Lower leg skin (tissue), 3 donors: ENCODE measurements at regions not wholly inside any gene's neighbourhood (a gene's known extent, or its start where the extent isn't known, plus 50 kb on each side); places are given as distances from the start of the nearest gene placed in this dataset.

Source experiments
- CTCF ChIP-seq, 3 donors: fragments of 450-650 bp; IDR thresholded peaks; one replicate each; pipeline ENCODE4 v1.5.1; 2016; ENCODE audit warnings: antibody characterized with exemption in 3 of 3, mild to moderate bottlenecking in 3 of 3, moderate library complexity in 2 of 3
- POLR2A ChIP-seq, 2 donors: fragments of 450-650 bp; IDR thresholded peaks; one replicate each; pipeline ENCODE4 v1.6.1; 2016 to 2017; ENCODE audit warnings: antibody characterized with exemption in 2 of 2, mild to moderate bottlenecking in 1 of 2, moderate library complexity in 1 of 2

GRCh38 chr3:161941891-161942290 is 445.3 kb downstream of the OTOL1 start:
- no peak for TF ChIP-seq CTCF (IDR thresholded peaks at IDR 0.05)
- TF ChIP-seq POLR2A (IDR thresholded peaks at IDR 0.05), result no peak
